LNCAP (cell line): ENCODE measurements at regions not wholly inside any gene's neighbourhood (a gene's known extent, or its start where the extent isn't known, plus 50 kb on each side); places are given as distances from the start of the nearest gene placed in this dataset.

Experiments
- TF ChIP-seq, protein P1 (sequence below): fragments of 450-650 bp; IDR thresholded peaks from 2 replicates; pipeline ENCODE4 v1.5.1; 2017; ENCODE audit warnings: mild to moderate bottlenecking

DNA sequence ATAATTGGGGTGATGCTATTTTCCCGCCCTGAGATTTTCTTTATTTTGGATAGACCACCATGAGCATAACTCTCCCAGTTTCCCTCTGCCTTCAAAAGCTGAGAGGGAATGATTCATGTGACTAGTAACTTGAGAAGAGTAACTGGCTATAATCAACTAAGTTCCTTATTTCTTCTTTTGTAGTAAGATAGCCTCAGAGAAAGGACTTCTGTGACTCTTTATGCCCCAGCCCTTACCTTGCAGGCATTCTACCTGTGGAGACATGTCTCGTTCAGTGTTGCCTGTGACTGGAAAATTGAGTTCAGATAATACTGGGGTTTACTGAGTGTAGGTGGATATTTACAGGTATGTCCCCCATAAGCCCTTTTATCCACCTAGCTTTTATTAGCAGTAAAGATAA is 715.4 kb upstream of the HS3ST1 start:
- TF ChIP-seq, protein P1, sequence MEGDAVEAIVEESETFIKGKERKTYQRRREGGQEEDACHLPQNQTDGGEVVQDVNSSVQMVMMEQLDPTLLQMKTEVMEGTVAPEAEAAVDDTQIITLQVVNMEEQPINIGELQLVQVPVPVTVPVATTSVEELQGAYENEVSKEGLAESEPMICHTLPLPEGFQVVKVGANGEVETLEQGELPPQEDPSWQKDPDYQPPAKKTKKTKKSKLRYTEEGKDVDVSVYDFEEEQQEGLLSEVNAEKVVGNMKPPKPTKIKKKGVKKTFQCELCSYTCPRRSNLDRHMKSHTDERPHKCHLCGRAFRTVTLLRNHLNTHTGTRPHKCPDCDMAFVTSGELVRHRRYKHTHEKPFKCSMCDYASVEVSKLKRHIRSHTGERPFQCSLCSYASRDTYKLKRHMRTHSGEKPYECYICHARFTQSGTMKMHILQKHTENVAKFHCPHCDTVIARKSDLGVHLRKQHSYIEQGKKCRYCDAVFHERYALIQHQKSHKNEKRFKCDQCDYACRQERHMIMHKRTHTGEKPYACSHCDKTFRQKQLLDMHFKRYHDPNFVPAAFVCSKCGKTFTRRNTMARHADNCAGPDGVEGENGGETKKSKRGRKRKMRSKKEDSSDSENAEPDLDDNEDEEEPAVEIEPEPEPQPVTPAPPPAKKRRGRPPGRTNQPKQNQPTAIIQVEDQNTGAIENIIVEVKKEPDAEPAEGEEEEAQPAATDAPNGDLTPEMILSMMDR, result no peak

GRCh38 chr4:12140864-12141263 is 712.2 kb upstream of the HS3ST1 start:
- TF ChIP-seq, protein P1, result no peak

- TF ChIP-seq, protein P1, result no peak
Observed at GRCh38 chr4:12139296-12139695, 710.6 kb upstream of the HS3ST1 start.

DNA sequence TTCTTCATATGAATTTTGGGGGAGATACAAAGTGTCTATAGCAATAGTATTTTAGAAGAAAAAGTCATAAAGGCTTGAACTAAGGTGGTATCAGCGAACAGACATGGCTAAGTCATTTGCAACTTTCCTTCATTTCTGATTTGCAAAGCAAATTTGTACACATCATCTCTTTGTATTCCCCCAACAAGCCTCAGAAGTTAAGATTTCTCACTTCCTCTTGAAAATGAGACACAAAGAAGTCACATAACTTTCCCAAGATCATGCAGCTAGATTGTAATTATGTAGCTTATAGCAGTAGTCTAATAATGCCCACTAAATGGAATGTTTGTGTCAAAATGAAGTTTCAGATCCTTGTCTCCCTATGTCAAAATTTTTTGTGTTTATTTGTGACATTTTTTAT is 709.8 kb upstream of the HS3ST1 start:
- TF ChIP-seq, protein P1, result no peak

GRCh38 chr4:12137575-12137974 is 708.9 kb upstream of the HS3ST1 start:
- TF ChIP-seq, protein P1, result no peak

GRCh38 chr4:12126474-12126873 is 697.8 kb upstream of the HS3ST1 start:
- TF ChIP-seq, protein P1, result no peak

DNA sequence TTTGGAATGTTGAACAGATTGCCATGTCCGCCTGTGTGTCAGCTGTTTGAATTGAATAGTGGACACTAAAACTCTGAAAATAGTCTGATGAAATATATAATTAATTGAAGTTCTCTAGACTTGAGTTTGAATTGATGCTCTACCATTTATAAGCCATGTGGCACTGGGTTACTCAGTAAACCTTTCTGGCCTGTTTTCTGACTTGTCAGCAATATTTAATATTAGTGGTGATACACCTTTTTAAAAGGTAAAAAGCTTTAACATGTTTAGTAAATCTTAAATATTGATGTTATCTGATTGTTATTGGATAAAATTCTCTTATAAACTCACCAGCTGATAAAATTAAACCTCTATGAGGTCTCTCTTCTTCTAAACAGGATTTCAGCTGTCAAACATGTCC is 695.4 kb upstream of the HS3ST1 start:
- TF ChIP-seq, protein P1, result no peak

DNA sequence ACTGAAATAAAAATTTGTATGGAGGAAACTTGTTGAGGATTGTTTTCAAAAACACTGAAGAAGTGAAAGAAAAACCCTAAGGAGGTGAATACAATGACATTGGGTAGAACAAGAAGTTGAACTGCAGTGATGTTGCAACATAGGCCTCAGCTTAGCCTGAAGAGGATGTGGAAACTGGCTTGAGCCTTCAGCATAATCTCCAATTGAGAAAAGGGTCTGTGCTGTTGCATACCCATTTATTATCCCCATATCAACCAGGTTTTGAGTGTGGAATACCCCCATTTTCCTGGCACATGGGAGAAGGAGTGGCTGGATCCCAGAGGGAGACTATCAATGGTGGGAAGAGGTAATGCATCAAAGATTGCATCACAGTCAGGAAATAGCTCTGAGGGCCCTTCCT is 695.0 kb upstream of the HS3ST1 start:
- TF ChIP-seq, protein P1, result no peak
